ENCODE measurements at regions not wholly inside any gene's neighbourhood (a gene's known extent, or its start where the extent isn't known, plus 50 kb on each side); places are given as distances from the start of the nearest gene placed in this dataset.
"Not testable (repeated sequence)": the region's sequence is repeated elsewhere in the genome, so short reads cannot be mapped to it uniquely, and the experiment has no call there.

GRCh38 chr6:115759051-115759450 lies 301.6 kb downstream of the FRK start:
- Histone ChIP-seq H3K27ac (no peak overlapping the region), H3K4me3 (no peak overlapping the region), H3K36me3 (ENCODE audit: insufficient read depth, low read length) (no peaks in the 10 kb centered on the region), H3K9me3 (ENCODE audit: low read depth, low read length) (peaks cover 3% of the 10 kb centered on the region; the same call in 1 of the 2 replicates), H3K9ac (ENCODE audit: insufficient read length) (no peak overlapping the region)
- TF ChIP-seq EZH2 (IDR thresholded peaks at IDR 0.05) = no peak
- TF ChIP-seq POLR2AphosphoS5 (IDR thresholded peaks at IDR 0.05; ENCODE audit: borderline replicate concordance, low read depth, low read length) = no peak
- TF ChIP-seq FOXP2 (optimal IDR thresholded peaks at IDR 0.05; ENCODE audit: control extremely low read depth, extremely low read length, insufficient read depth) = no peak
- no peak for DNase-seq (ENCODE audit: low read depth, low spot score)

GRCh38 chr6:115753446-115753845 lies 307.2 kb downstream of the FRK start:
- H3K36me3 ChIP-seq (ENCODE audit: insufficient read depth, low read length) = no peaks in the 10 kb centered on the region
- no peak for TF ChIP-seq POLR2AphosphoS5 (IDR thresholded peaks at IDR 0.05; ENCODE audit: borderline replicate concordance, low read depth, low read length)
- no peak for TF ChIP-seq EZH2 (IDR thresholded peaks at IDR 0.05)
- no peak for TF ChIP-seq FOXP2 (optimal IDR thresholded peaks at IDR 0.05; ENCODE audit: control extremely low read depth, extremely low read length, insufficient read depth)
- no peak overlapping the region for H3K4me3 ChIP-seq
- H3K9ac ChIP-seq (ENCODE audit: insufficient read length) = no peak overlapping the region
- H3K27ac ChIP-seq = no peak overlapping the region
- no peaks in the 10 kb centered on the region for H3K9me3 ChIP-seq (ENCODE audit: low read depth, low read length)
- no peak for DNase-seq (ENCODE audit: low read depth, low spot score)

GRCh38 chr6:115750946-115751345 lies 309.7 kb downstream of the FRK start:
- no peak for DNase-seq (ENCODE audit: low read depth, low spot score)
- no peak overlapping the region for H3K9ac ChIP-seq (ENCODE audit: insufficient read length)

GRCh38 chr6:115750292-115750691 lies 310.4 kb downstream of the FRK start:
- TF ChIP-seq EZH2 (IDR thresholded peaks at IDR 0.05) (no peak), POLR2AphosphoS5 (IDR thresholded peaks at IDR 0.05; ENCODE audit: borderline replicate concordance, low read depth, low read length) (no peak), FOXP2 (optimal IDR thresholded peaks at IDR 0.05; ENCODE audit: control extremely low read depth, extremely low read length, insufficient read depth) (no peak)
- no peak overlapping the region for H3K27ac ChIP-seq

More at GRCh38 chr6:115750946-115751345, 309.7 kb downstream of the FRK start:
- Histone ChIP-seq H3K27ac (no peak overlapping the region), H3K9me3 (ENCODE audit: low read depth, low read length) (no peaks in the 10 kb centered on the region), H3K4me3 (no peak overlapping the region), H3K36me3 (ENCODE audit: insufficient read depth, low read length) (no peaks in the 10 kb centered on the region)
- TF ChIP-seq EZH2 (IDR thresholded peaks at IDR 0.05) (no peak), POLR2AphosphoS5 (IDR thresholded peaks at IDR 0.05; ENCODE audit: borderline replicate concordance, low read depth, low read length) (no peak), FOXP2 (optimal IDR thresholded peaks at IDR 0.05; ENCODE audit: control extremely low read depth, extremely low read length, insufficient read depth) (no peak)

GRCh38 chr6:115747719-115748118 lies 313.0 kb downstream of the FRK start:
- DNase-seq (ENCODE audit: low read depth, low spot score) = no peak
- H3K27ac ChIP-seq = no peak overlapping the region
- H3K36me3 ChIP-seq (ENCODE audit: insufficient read depth, low read length) = no peaks in the 10 kb centered on the region
- H3K9me3 ChIP-seq (ENCODE audit: low read depth, low read length) = no peaks in the 10 kb centered on the region
- H3K9ac ChIP-seq (ENCODE audit: insufficient read length) = no peak overlapping the region
- no peak for TF ChIP-seq EZH2 (IDR thresholded peaks at IDR 0.05)
- TF ChIP-seq POLR2AphosphoS5 (IDR thresholded peaks at IDR 0.05; ENCODE audit: borderline replicate concordance, low read depth, low read length) = no peak
- TF ChIP-seq FOXP2 (optimal IDR thresholded peaks at IDR 0.05; ENCODE audit: control extremely low read depth, extremely low read length, insufficient read depth) = no peak
- no peak overlapping the region for H3K4me3 ChIP-seq

More at GRCh38 chr6:115750292-115750691, 310.4 kb downstream of the FRK start:
- Histone ChIP-seq H3K4me3 (no peak overlapping the region), H3K36me3 (ENCODE audit: insufficient read depth, low read length) (no peaks in the 10 kb centered on the region), H3K9ac (ENCODE audit: insufficient read length) (no peak overlapping the region), H3K9me3 (ENCODE audit: low read depth, low read length) (no peaks in the 10 kb centered on the region)
- no peak for DNase-seq (ENCODE audit: low read depth, low spot score)

- H3K9ac ChIP-seq (ENCODE audit: insufficient read length); H3K9me3 ChIP-seq (ENCODE audit: low read depth, low read length); H3K4me3 ChIP-seq; H3K36me3 ChIP-seq (ENCODE audit: insufficient read depth, low read length); DNase-seq (ENCODE audit: low read depth, low spot score); H3K27ac ChIP-seq: not testable (repeated sequence)
Measured at GRCh38 chr6:115746583-115746982, 314.1 kb downstream of the FRK start.

GRCh38 chr6:115740907-115741306 lies 319.8 kb downstream of the FRK start:
- H3K9ac ChIP-seq (ENCODE audit: insufficient read length) = no peak overlapping the region
- H3K36me3 ChIP-seq (ENCODE audit: insufficient read depth, low read length) = no peaks in the 10 kb centered on the region
- TF ChIP-seq FOXP2 (optimal IDR thresholded peaks at IDR 0.05; ENCODE audit: control extremely low read depth, extremely low read length, insufficient read depth) = no peak
- no peak for TF ChIP-seq POLR2AphosphoS5 (IDR thresholded peaks at IDR 0.05; ENCODE audit: borderline replicate concordance, low read depth, low read length)
- no peak for TF ChIP-seq EZH2 (IDR thresholded peaks at IDR 0.05)
- H3K4me3 ChIP-seq = no peak overlapping the region
- DNase-seq (ENCODE audit: low read depth, low spot score) = no peak
- H3K27ac ChIP-seq = no peak overlapping the region
- H3K9me3 ChIP-seq (ENCODE audit: low read depth, low read length) = no peaks in the 10 kb centered on the region

- no peak for DNase-seq (ENCODE audit: low read depth, low spot score)
- no peak for TF ChIP-seq POLR2AphosphoS5 (IDR thresholded peaks at IDR 0.05; ENCODE audit: borderline replicate concordance, low read depth, low read length)
- no peak for TF ChIP-seq FOXP2 (optimal IDR thresholded peaks at IDR 0.05; ENCODE audit: control extremely low read depth, extremely low read length, insufficient read depth)
- TF ChIP-seq EZH2 (IDR thresholded peaks at IDR 0.05) = no peak
- Histone ChIP-seq H3K4me3 (no peak overlapping the region), H3K9me3 (ENCODE audit: low read depth, low read length) (no peaks in the 10 kb centered on the region), H3K36me3 (ENCODE audit: insufficient read depth, low read length) (no peaks in the 10 kb centered on the region), H3K9ac (ENCODE audit: insufficient read length) (no peak overlapping the region), H3K27ac (no peak overlapping the region)
Measured at GRCh38 chr6:115735610-115736009, 325.1 kb downstream of the FRK start.

- no peak overlapping the region for H3K4me3 ChIP-seq
- no peak overlapping the region for H3K9ac ChIP-seq (ENCODE audit: insufficient read length)
- TF ChIP-seq POLR2AphosphoS5 (IDR thresholded peaks at IDR 0.05; ENCODE audit: borderline replicate concordance, low read depth, low read length) (no peak), EZH2 (IDR thresholded peaks at IDR 0.05) (no peak), FOXP2 (optimal IDR thresholded peaks at IDR 0.05; ENCODE audit: control extremely low read depth, extremely low read length, insufficient read depth) (no peak)
- DNase-seq (ENCODE audit: low read depth, low spot score) = no peak
- no peaks in the 10 kb centered on the region for H3K9me3 ChIP-seq (ENCODE audit: low read depth, low read length)
- H3K36me3 ChIP-seq (ENCODE audit: insufficient read depth, low read length) = no peaks in the 10 kb centered on the region
- no peak overlapping the region for H3K27ac ChIP-seq
Measured at GRCh38 chr6:115733426-115733825, 327.3 kb downstream of the FRK start.

All from SK-N-MC (cell line).